HCT116 (cell line): ENCODE measurements at regions not wholly inside any gene's neighbourhood (a gene's known extent, or its start where the extent isn't known, plus 50 kb on each side); places are given as distances from the start of the nearest gene placed in this dataset.

Experiments
- ATAC-seq: fragments of 200-7000 bp; cut with Tn5 transposase; 2 replicates; pipeline ENCODE4 v1.9.1; 2020; ENCODE audit warnings: mild to moderate bottlenecking, moderate library complexity
- BruUV-seq: library from RNA; stranded (reverse); fragments of 400-500 nt; replicated peaks from 2 replicates; lab custom pipeline; 2021; lab: Mats Ljungman, UMichigan
- CTCF ChIA-PET: fragments of 300-600 bp; sonication (Branson Sonifier 250); formaldehyde crosslinking; loops from one replicate; lab custom pipeline; 2021; ENCODE audit warnings: antibody characterized with exemption; lab: Charles Lee
- POLR2A ChIA-PET: fragments of 300-600, 350-600 bp; sonication (Branson Sonifier 250); formaldehyde crosslinking; loops from one replicate; lab custom pipeline; 2021; ENCODE audit warnings: antibody characterized with exemption; lab: Charles Lee
- RAD21 ChIA-PET, 2 experiments: fragments of 300-600 bp; sonication (Branson Sonifier 250); formaldehyde crosslinking; loops; one replicate each; lab custom pipeline; 2023; ENCODE audit warnings: low total read pairs in 2 of 2; ENCODE audit not compliant: uncharacterized antibody in 2 of 2, unreplicated experiment in 2 of 2, low non-redundant PET in 1 of 2; lab: Charles Lee
- DNase-seq: peaks from one replicate; pipeline ENCODE4 v3.0.0-alpha.2; 2010; ENCODE audit warnings: low read depth, low spot score
- H2AFZ ChIP-seq: fragments of 200-600 bp; shearing (Covaris generic), sonication (generic); 2 replicates; pipeline ENCODE4 v1.6.1; 2017; ENCODE audit warnings: low read depth, mixed run types, mixed read lengths, antibody characterized with exemption, low read length; ENCODE audit not compliant: poor library complexity, severe bottlenecking
- H3K27ac ChIP-seq: 2 replicates; pipeline ENCODE4 v1.5.1; 2012; ENCODE audit warnings: low read depth, low read length
- H3K27me3 ChIP-seq: fragments of 200-600 bp; sonication (generic); 2 replicates; pipeline ENCODE4 v1.6.1; 2016; ENCODE audit warnings: mixed run types, low read length, mixed read lengths; ENCODE audit not compliant: insufficient read depth
- H3K36me3 ChIP-seq, 2 experiments: fragments of 200-500 bp in 1 of 2; fragments of 200-600 bp in 1 of 2; sonication (Bioruptor generic) in 1 of 2; sonication (generic) in 1 of 2; 2 replicates each; pipeline versions ENCODE4 v1.5.1 to v1.6.1; 2014 to 2016; ENCODE audit warnings: low read length in 2 of 2, inconsistent platforms in 1 of 2, mixed read lengths in 1 of 2, mixed run types in 1 of 2; ENCODE audit not compliant: insufficient read depth in 2 of 2, control insufficient read depth in 1 of 2
- H3K4me1 ChIP-seq, 2 experiments: fragments of 200-600 bp in 1 of 2; sonication (generic) in 1 of 2; 2 replicates each; pipeline versions ENCODE4 v1.5.1 to v1.6.1; 2012 to 2017; ENCODE audit warnings: low read length in 2 of 2, inconsistent platforms in 1 of 2, mild to moderate bottlenecking in 1 of 2, mixed read lengths in 1 of 2, mixed run types in 1 of 2, moderate library complexity in 1 of 2; ENCODE audit not compliant: insufficient read depth in 2 of 2, control insufficient read depth in 1 of 2
- H3K4me2 ChIP-seq: fragments of 200-600 bp; sonication (generic); 2 replicates; pipeline ENCODE4 v1.6.1; 2017; ENCODE audit warnings: mixed run types, low read length, mixed read lengths
- H3K4me3 ChIP-seq, 2 experiments: fragments of 200-600 bp in 1 of 2; sonication (generic) in 1 of 2; replicated peaks in 1 of 2; 2 replicates each; pipeline ENCODE4 v1.5.1; 2011 to 2016; ENCODE audit warnings: low read length in 2 of 2, control low read depth in 1 of 2, low read depth in 1 of 2, mild to moderate bottlenecking in 1 of 2, mixed read lengths in 1 of 2, mixed run types in 1 of 2
- H3K79me2 ChIP-seq: fragments of 200-600 bp; sonication (generic); 2 replicates; pipeline ENCODE4 v1.6.1; 2017; ENCODE audit warnings: mild to moderate bottlenecking, mixed run types, low read length, moderate library complexity, mixed read lengths; ENCODE audit not compliant: insufficient read depth
- H3K9ac ChIP-seq: fragments of 200-600 bp; sonication (generic); 2 replicates; pipeline ENCODE4 v1.6.1; 2016; ENCODE audit warnings: low read length, mixed read lengths
- H3K9me2 ChIP-seq: fragments of 200-600 bp; sonication (generic), shearing (Covaris generic); 2 replicates; pipeline ENCODE4 v1.6.1; 2017; ENCODE audit warnings: mixed run types, mild to moderate bottlenecking, moderate library complexity; ENCODE audit not compliant: insufficient read depth
- H3K9me3 ChIP-seq, 2 experiments: fragments of 200-500 bp in 1 of 2; fragments of 200-600 bp in 1 of 2; sonication (Bioruptor generic) in 1 of 2; sonication (generic) in 1 of 2; 2 replicates each; pipeline ENCODE4 v1.6.1; 2014 to 2017; ENCODE audit warnings: low read length in 2 of 2, mixed read lengths in 2 of 2, inconsistent platforms in 1 of 2, low read depth in 1 of 2, mild to moderate bottlenecking in 1 of 2, mixed run types in 1 of 2, moderate library complexity in 1 of 2; ENCODE audit not compliant: control insufficient read depth in 1 of 2, insufficient read depth in 1 of 2
- H4K20me1 ChIP-seq: fragments of 200-600 bp; sonication (generic), shearing (Covaris generic); 2 replicates; pipeline ENCODE4 v1.6.1; 2017; ENCODE audit warnings: mixed run types, mild to moderate bottlenecking, moderate library complexity; ENCODE audit not compliant: insufficient read depth
- CBX3 ChIP-seq: IDR thresholded peaks from 2 replicates; pipeline ENCODE4 v1.6.1; 2012; ENCODE audit warnings: low read depth
- CEBPB ChIP-seq: IDR thresholded peaks from 2 replicates; pipeline ENCODE4 v1.6.1; 2012; ENCODE audit warnings: low read depth
- EGR1 ChIP-seq: IDR thresholded peaks from 2 replicates; pipeline ENCODE4 v1.6.1; 2012; ENCODE audit warnings: low read depth
- EZH2 ChIP-seq: fragments of 200-600 bp; sonication (generic); IDR thresholded peaks from 2 replicates; pipeline ENCODE4 v1.6.1; 2017; ENCODE audit warnings: antibody characterized with exemption, mixed run types
- EZH2phosphoT487 ChIP-seq: fragments of 200-600 bp; IDR thresholded peaks from 2 replicates; pipeline ENCODE4 v1.6.1; 2018; ENCODE audit warnings: antibody characterized with exemption, borderline replicate concordance
- FOSL1 ChIP-seq: IDR thresholded peaks from 2 replicates; pipeline ENCODE4 v1.6.1; 2012; ENCODE audit warnings: low read depth
- JUND ChIP-seq: IDR thresholded peaks from 2 replicates; pipeline ENCODE4 v1.6.1; 2012
- POLR2A ChIP-seq: IDR thresholded peaks from 2 replicates; pipeline ENCODE4 v1.7.0; 2011; ENCODE audit warnings: borderline replicate concordance; ENCODE audit not compliant: insufficient read depth, insufficient read length; ENCODE audit errors: extremely low read depth
- POLR2AphosphoS5 ChIP-seq: IDR thresholded peaks from 2 replicates; pipeline ENCODE4 v1.6.1; 2011; ENCODE audit warnings: mild to moderate bottlenecking, low read depth, low read length, moderate library complexity
- RAD21 ChIP-seq: IDR thresholded peaks from 2 replicates; pipeline ENCODE4 v1.6.1; 2012; ENCODE audit warnings: low read depth, mild to moderate bottlenecking
- SP1 ChIP-seq: IDR thresholded peaks from 2 replicates; pipeline ENCODE4 v1.6.1; 2012; ENCODE audit warnings: low read depth
- SRF ChIP-seq: IDR thresholded peaks from 2 replicates; pipeline ENCODE4 v1.6.1; 2012; ENCODE audit warnings: low read depth
- TCF7L2 ChIP-seq: IDR thresholded peaks from 2 replicates; pipeline ENCODE4 v1.7.0; 2011; ENCODE audit warnings: borderline replicate concordance, inconsistent platforms; ENCODE audit not compliant: insufficient read depth, insufficient read length; ENCODE audit errors: extremely low read depth
- ZFX ChIP-seq: fragments of 450-650 bp; IDR thresholded peaks from 2 replicates; pipeline ENCODE4 v1.6.1; 2017
- ZNF274 ChIP-seq: fragments of 200-500 bp; sonication (Bioruptor generic); IDR thresholded peaks from 2 replicates; pipeline ENCODE4 v1.6.1; 2014; ENCODE audit warnings: mild to moderate bottlenecking, low read depth, low read length, inconsistent platforms
- intact Hi-C: fragments of 100-400 bp; cut with micrococcal nuclease; formaldehyde crosslinking; loops from 2 replicates; pipeline ENCODE4 v1.10.0; 2022
- TF ChIP-seq, protein P1 (sequence below): IDR thresholded peaks from 2 replicates; pipeline ENCODE4 v1.6.1; 2012
- TF ChIP-seq, protein P2 (sequence below): IDR thresholded peaks from 2 replicates; pipeline ENCODE4 v1.6.1; 2012; ENCODE audit warnings: low read depth

GRCh38 chrX:122582975-122583305, 601.1 kb upstream of the GRIA3 start:
- no peaks in the 10 kb centered on the region for H4K20me1 ChIP-seq
- CTCF ChIA-PET: no interaction called here
- no peak overlapping the region for H3K4me3 ChIP-seq
- intact Hi-C loops: no loop called here
- RAD21 ChIA-PET: no interaction called here
- H3K79me2 ChIP-seq: no peaks in the 10 kb centered on the region
- H3K4me1 ChIP-seq: no peaks in the 10 kb centered on the region
- H3K27ac ChIP-seq: no peak overlapping the region
- no TSS peak for BruUV-seq
- no peak for DNase-seq
- H3K27me3 ChIP-seq: no peaks in the 10 kb centered on the region
- no peak overlapping the region for H3K9ac ChIP-seq
- no peak overlapping the region for H2AFZ ChIP-seq
- TF ChIP-seq EZH2phosphoT487 (no peak), POLR2AphosphoS5 (no peak), SP1 (no peak), EZH2 (no peak), CEBPB (no peak), JUND (no peak), POLR2A (no peak), ZNF274 (no peak), RAD21 (no peak), ZFX (no peak), FOSL1 (no peak)
- TF ChIP-seq, protein P1, sequence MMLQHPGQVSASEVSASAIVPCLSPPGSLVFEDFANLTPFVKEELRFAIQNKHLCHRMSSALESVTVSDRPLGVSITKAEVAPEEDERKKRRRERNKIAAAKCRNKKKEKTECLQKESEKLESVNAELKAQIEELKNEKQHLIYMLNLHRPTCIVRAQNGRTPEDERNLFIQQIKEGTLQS: no peak
- no peak overlapping the region for H3K4me2 ChIP-seq
- POLR2A ChIA-PET: no interaction called here
- no peaks in the 10 kb centered on the region for H3K9me2 ChIP-seq
- no peak for ATAC-seq
- H3K9me3 ChIP-seq: no peaks in the 10 kb centered on the region
- H3K36me3 ChIP-seq: no peaks in the 10 kb centered on the region

- ChIA-PET CTCF (no interaction called here), RAD21 (no interaction called here), POLR2A (no interaction called here)
- no peaks in the 10 kb centered on the region for H3K9me2 ChIP-seq
- H3K9me3 ChIP-seq: no peaks in the 10 kb centered on the region
- no peaks in the 10 kb centered on the region for H4K20me1 ChIP-seq
- intact Hi-C loops: no loop called here
- no peak overlapping the region for H3K9ac ChIP-seq
- no peak for ATAC-seq
- BruUV-seq: no TSS peak
- DNase-seq: no peak
- H3K4me2 ChIP-seq: no peak overlapping the region
- H3K36me3 ChIP-seq: no peaks in the 10 kb centered on the region
- no peak overlapping the region for H2AFZ ChIP-seq
- H3K27ac ChIP-seq: no peak overlapping the region
- H3K4me1 ChIP-seq: no peaks in the 10 kb centered on the region
- H3K79me2 ChIP-seq: no peaks in the 10 kb centered on the region
- no peak for TF ChIP-seq SRF
- no peak for TF ChIP-seq ZNF274
- TF ChIP-seq EZH2: no peak
- TF ChIP-seq JUND: no peak
- TF ChIP-seq, protein P1: no peak
- no peak for TF ChIP-seq POLR2A
- TF ChIP-seq EGR1: no peak
- TF ChIP-seq RAD21: no peak
- TF ChIP-seq CBX3: no peak
- no peak for TF ChIP-seq TCF7L2
- TF ChIP-seq, protein P2, sequence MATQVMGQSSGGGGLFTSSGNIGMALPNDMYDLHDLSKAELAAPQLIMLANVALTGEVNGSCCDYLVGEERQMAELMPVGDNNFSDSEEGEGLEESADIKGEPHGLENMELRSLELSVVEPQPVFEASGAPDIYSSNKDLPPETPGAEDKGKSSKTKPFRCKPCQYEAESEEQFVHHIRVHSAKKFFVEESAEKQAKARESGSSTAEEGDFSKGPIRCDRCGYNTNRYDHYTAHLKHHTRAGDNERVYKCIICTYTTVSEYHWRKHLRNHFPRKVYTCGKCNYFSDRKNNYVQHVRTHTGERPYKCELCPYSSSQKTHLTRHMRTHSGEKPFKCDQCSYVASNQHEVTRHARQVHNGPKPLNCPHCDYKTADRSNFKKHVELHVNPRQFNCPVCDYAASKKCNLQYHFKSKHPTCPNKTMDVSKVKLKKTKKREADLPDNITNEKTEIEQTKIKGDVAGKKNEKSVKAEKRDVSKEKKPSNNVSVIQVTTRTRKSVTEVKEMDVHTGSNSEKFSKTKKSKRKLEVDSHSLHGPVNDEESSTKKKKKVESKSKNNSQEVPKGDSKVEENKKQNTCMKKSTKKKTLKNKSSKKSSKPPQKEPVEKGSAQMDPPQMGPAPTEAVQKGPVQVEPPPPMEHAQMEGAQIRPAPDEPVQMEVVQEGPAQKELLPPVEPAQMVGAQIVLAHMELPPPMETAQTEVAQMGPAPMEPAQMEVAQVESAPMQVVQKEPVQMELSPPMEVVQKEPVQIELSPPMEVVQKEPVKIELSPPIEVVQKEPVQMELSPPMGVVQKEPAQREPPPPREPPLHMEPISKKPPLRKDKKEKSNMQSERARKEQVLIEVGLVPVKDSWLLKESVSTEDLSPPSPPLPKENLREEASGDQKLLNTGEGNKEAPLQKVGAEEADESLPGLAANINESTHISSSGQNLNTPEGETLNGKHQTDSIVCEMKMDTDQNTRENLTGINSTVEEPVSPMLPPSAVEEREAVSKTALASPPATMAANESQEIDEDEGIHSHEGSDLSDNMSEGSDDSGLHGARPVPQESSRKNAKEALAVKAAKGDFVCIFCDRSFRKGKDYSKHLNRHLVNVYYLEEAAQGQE: no peak
- no peak for TF ChIP-seq CEBPB
- H3K27me3 ChIP-seq: no peaks in the 10 kb centered on the region
- no peak overlapping the region for H3K4me3 ChIP-seq
These were observed 600.5 kb upstream of the GRIA3 start for GRCh38 chrX:122583551-122583950.
